ENCODE measurements at regions not wholly inside any gene's neighbourhood (a gene's known extent, or its start where the extent isn't known, plus 50 kb on each side); places are given as distances from the start of the nearest gene placed in this dataset.

- Histone ChIP-seq H3K79me2 (ENCODE audit: insufficient read depth, low read length) (no peaks in the 10 kb centered on the region), H3K27ac (ENCODE audit: insufficient read length, low read depth, low read length) (no peak overlapping the region), H2BK15ac (ENCODE audit: low read depth, low read length) (no peak overlapping the region), H4K91ac (ENCODE audit: insufficient read length, low read depth, low read length) (no peak overlapping the region), H3K23ac (ENCODE audit: insufficient read length, low read depth, low read length) (no peak overlapping the region), H3K23me2 (ENCODE audit: insufficient read length, low read depth, low read length, poor library complexity, severe bottlenecking) (no peaks in the 10 kb centered on the region), H2BK12ac (ENCODE audit: insufficient read length, low read depth, low read length) (no peak overlapping the region), H3K4me1 (ENCODE audit: insufficient read depth, low read length) (peaks cover 8% of the 10 kb centered on the region; the same call in 1 of the 2 replicates), H2AK5ac (ENCODE audit: insufficient read length, low read length) (no peak overlapping the region), H2BK5ac (ENCODE audit: insufficient read length, low read length) (no peak overlapping the region), H3K4me2 (ENCODE audit: insufficient read depth, insufficient read length, low read length) (no peak overlapping the region), H3K79me1 (ENCODE audit: insufficient read depth, low read depth, low read length, poor library complexity, severe bottlenecking) (no peaks in the 10 kb centered on the region), H3K27me3 (ENCODE audit: insufficient read depth, low read length) (no peaks in the 10 kb centered on the region), H2BK20ac (ENCODE audit: low read depth, low read length, poor library complexity, severe bottlenecking) (no peak overlapping the region), H3K9me3 (ENCODE audit: control insufficient read depth, low read depth, low read length) (no peaks in the 10 kb centered on the region), H2AFZ (ENCODE audit: low read length) (no peak overlapping the region), H3T11ph (ENCODE audit: low read length) (no peak overlapping the region), H4K5ac (ENCODE audit: insufficient read length, low read depth, low read length) (no peak overlapping the region), H3K9ac (ENCODE audit: extremely low read depth, insufficient read length, low read length) (no peak overlapping the region), H3K4ac (ENCODE audit: low read depth, low read length) (no peak overlapping the region), H3K18ac (ENCODE audit: insufficient read length, low read depth, low read length) (no peak overlapping the region), H3K56ac (ENCODE audit: insufficient read length, low read depth, low read length) (no peak overlapping the region), H4K8ac (replicated peaks; ENCODE audit: insufficient read length, low read depth, low read length) (no peak overlapping the region), H3K14ac (ENCODE audit: insufficient read depth, low read length) (no peak overlapping the region), H4K20me1 (ENCODE audit: control insufficient read depth, insufficient read depth, insufficient read length) (no peaks in the 10 kb centered on the region), H2BK120ac (ENCODE audit: low read depth, low read length, poor library complexity, severe bottlenecking) (no peak overlapping the region)
- DNase-seq = no peak
- Mint-ChIP-seq H3K27ac (no peak overlapping the region), H3K4me3 (no peak overlapping the region), H3K27me3 (ENCODE audit: low read depth) (peaks cover 3% of the 10 kb centered on the region), H3K4me1 (peaks cover 9 to 15% of the 10 kb centered on the region in 2 experiments), H3K36me3 (ENCODE audit: insufficient read depth in 1 of 3, low read depth in 3 of 3) (peaks cover 0 to 2% (median 0%) of the 10 kb centered on the region in 3 experiments; a peak in 1 of 7 replicates), H3K9me3 (peaks cover 7 to 9% of the 10 kb centered on the region in 2 experiments)
- TF ChIP-seq CTCF (conservative IDR thresholded peaks at IDR 0.05) = no peak
- no CpG with 5 or more reads among the region's 6 CpGs for WGBS (ENCODE audit: extremely low coverage, insufficient read length, low lambda C conversion rate)
These were observed 75.2 kb downstream of the PRLHR start for GRCh38 chr10:118520116-118520742.
